IMR-90 (cell line): ENCODE measurements at regions not wholly inside any gene's neighbourhood (a gene's known extent, or its start where the extent isn't known, plus 50 kb on each side); places are given as distances from the start of the nearest gene placed in this dataset.

Experiments
- ATAC-seq: fragments of 200-7000 bp; cut with Tn5 transposase; 2 replicates; pipeline ENCODE4 v1.9.1; 2020; ENCODE audit warnings: low read depth, mild to moderate bottlenecking, moderate library complexity
- BruUV-seq: library from RNA; stranded (reverse); fragments of 400-500 nt; replicated peaks from 2 replicates; lab custom pipeline; 2021; lab: Mats Ljungman, UMichigan
- CTCF ChIA-PET: fragments of 300-600 bp; formaldehyde crosslinking; extraction: SDS; loops from one replicate; lab custom pipeline; 2021; ENCODE audit warnings: antibody characterized with exemption; lab: Yijun Ruan, JAX
- POLR2A ChIA-PET: fragments of 300-600 bp; sonication (Branson Sonifier 250); formaldehyde crosslinking; loops from one replicate; lab custom pipeline; 2022; ENCODE audit warnings: antibody characterized with exemption; ENCODE audit not compliant: unreplicated experiment; lab: Charles Lee
- DNase-seq: peaks from one replicate; pipeline ENCODE4 v3.0.0; 2013
- H2AFZ ChIP-seq: replicated peaks from 2 replicates; pipeline ENCODE3; 2013; ENCODE audit warnings: low read length, mild to moderate bottlenecking; ENCODE audit not compliant: poor library complexity
- H2AK5ac ChIP-seq: 2 replicates; pipeline ENCODE4 v1.6.1; 2013; ENCODE audit warnings: low read depth, low read length, inconsistent platforms
- H2AK9ac ChIP-seq: replicated peaks from 2 replicates; pipeline ENCODE3; 2013; ENCODE audit warnings: mild to moderate bottlenecking, low read depth, low read length, moderate library complexity; ENCODE audit not compliant: poor library complexity
- H2BK120ac ChIP-seq: 2 replicates; pipeline ENCODE4 v1.6.1; 2013; ENCODE audit warnings: low read depth, low read length, inconsistent platforms
- H2BK15ac ChIP-seq: 3 replicates; pipeline ENCODE4 v1.6.1; 2013; ENCODE audit warnings: low read depth, low read length, inconsistent platforms
- H2BK20ac ChIP-seq: 2 replicates; pipeline ENCODE4 v1.6.1; 2013; ENCODE audit warnings: low read depth, mild to moderate bottlenecking, inconsistent platforms, low read length, moderate library complexity
- H2BK5ac ChIP-seq: 2 replicates; pipeline ENCODE4 v1.6.1; 2013; ENCODE audit warnings: mild to moderate bottlenecking, low read depth, low read length, inconsistent platforms; ENCODE audit not compliant: poor library complexity, severe bottlenecking
- H3K14ac ChIP-seq: replicated peaks from 2 replicates; pipeline ENCODE4 v1.6.1; 2013; ENCODE audit warnings: low read depth, low read length, inconsistent platforms
- H3K18ac ChIP-seq: 2 replicates; pipeline ENCODE4 v1.6.1; 2013; ENCODE audit warnings: low read depth, low read length, control low read depth
- H3K23ac ChIP-seq: 2 replicates; pipeline ENCODE4 v1.6.1; 2013; ENCODE audit warnings: low read depth, low read length, inconsistent platforms
- H3K27ac ChIP-seq: 2 replicates; pipeline ENCODE4 v1.5.1; 2013; ENCODE audit warnings: mild to moderate bottlenecking, control low read depth, low read length; ENCODE audit not compliant: insufficient read depth
- H3K27me3 ChIP-seq: 2 replicates; pipeline ENCODE4 v1.6.1; 2013; ENCODE audit warnings: low read length; ENCODE audit not compliant: control insufficient read depth, insufficient read depth
- H3K36me3 ChIP-seq: 2 replicates; pipeline ENCODE4 v1.6.1; 2013; ENCODE audit warnings: low read length, mixed read lengths; ENCODE audit not compliant: control insufficient read depth, insufficient read depth
- H3K4ac ChIP-seq: 2 replicates; pipeline ENCODE4 v1.6.1; 2013; ENCODE audit warnings: low read depth, low read length, inconsistent platforms
- H3K4me1 ChIP-seq: 2 replicates; pipeline ENCODE4 v1.6.1; 2013; ENCODE audit warnings: low read length, mixed read lengths; ENCODE audit not compliant: control insufficient read depth, insufficient read depth
- H3K4me2 ChIP-seq: 2 replicates; pipeline ENCODE4 v1.6.1; 2013; ENCODE audit warnings: low read depth, mild to moderate bottlenecking, control low read depth, low read length, moderate library complexity
- H3K4me3 ChIP-seq: 2 replicates; pipeline ENCODE4 v1.5.1; 2013; ENCODE audit warnings: low read depth, mild to moderate bottlenecking, control low read depth, low read length, moderate library complexity; ENCODE audit not compliant: insufficient read depth
- H3K56ac ChIP-seq: 2 replicates; pipeline ENCODE4 v1.6.1; 2013; ENCODE audit warnings: low read length, inconsistent platforms; ENCODE audit not compliant: insufficient read depth; ENCODE audit errors: extremely low read depth
- H3K79me1 ChIP-seq, 2 experiments: 2 replicates each; pipeline ENCODE4 v1.6.1; 2013; ENCODE audit warnings: low read length in 2 of 2, inconsistent platforms in 1 of 2, low read depth in 1 of 2
- H3K9ac ChIP-seq: 2 replicates; pipeline ENCODE4 v1.6.1; 2013; ENCODE audit warnings: low read depth, low read length, control low read depth
- H3K9me1 ChIP-seq: 2 replicates; pipeline ENCODE4 v1.6.1; 2013; ENCODE audit warnings: low read length, inconsistent platforms; ENCODE audit not compliant: insufficient read depth
- H3K9me3 ChIP-seq: 2 replicates; pipeline ENCODE4 v1.6.1; 2013; ENCODE audit warnings: low read length; ENCODE audit not compliant: control insufficient read depth, insufficient read depth
- H4K20me1 ChIP-seq: 2 replicates; pipeline ENCODE4 v1.6.1; 2013; ENCODE audit warnings: low read length, inconsistent platforms; ENCODE audit not compliant: insufficient read depth
- H4K5ac ChIP-seq: 2 replicates; pipeline ENCODE4 v1.6.1; 2013; ENCODE audit warnings: mild to moderate bottlenecking, low read depth, low read length, control low read depth
- H4K8ac ChIP-seq, 2 experiments: 2 replicates each; pipeline ENCODE4 v1.6.1; 2013; ENCODE audit warnings: low read depth in 2 of 2, low read length in 2 of 2, control low read depth in 1 of 2, inconsistent platforms in 1 of 2
- H4K91ac ChIP-seq: 2 replicates; pipeline ENCODE4 v1.6.1; 2013; ENCODE audit warnings: low read depth, low read length, inconsistent platforms; ENCODE audit not compliant: insufficient read depth
- BHLHE40 ChIP-seq: fragments of 150-350 bp; IDR thresholded peaks from 2 replicates; pipeline ENCODE4 v1.6.1; 2016; ENCODE audit warnings: mild to moderate bottlenecking, low read depth, low read length
- CEBPB ChIP-seq: IDR thresholded peaks from 2 replicates; pipeline ENCODE4 v1.6.1; 2012; ENCODE audit warnings: low read depth, low read length, improper control_type of control experiment
- CHD1 ChIP-seq: IDR thresholded peaks from 2 replicates; pipeline ENCODE4 v1.6.1; 2012; ENCODE audit warnings: low read depth, low read length, improper control_type of control experiment
- CTCF ChIP-seq: conservative IDR thresholded peaks from 2 replicates; pipeline ENCODE4 v1.5.1; 2012; ENCODE audit warnings: mild to moderate bottlenecking, low read depth, low read length, improper control_type of control experiment
- ELK1 ChIP-seq: fragments of 150-350 bp; IDR thresholded peaks from 2 replicates; pipeline ENCODE4 v1.6.1; 2016; ENCODE audit warnings: low read depth, mild to moderate bottlenecking, low read length, moderate library complexity, borderline replicate concordance
- FOS ChIP-seq: fragments of 150-350 bp; IDR thresholded peaks from 2 replicates; pipeline ENCODE4 v1.6.1; 2016; ENCODE audit warnings: low read depth, low read length
- MAFK ChIP-seq: IDR thresholded peaks from 2 replicates; pipeline ENCODE4 v1.6.1; 2012; ENCODE audit warnings: low read depth, low read length, improper control_type of control experiment
- MAZ ChIP-seq: IDR thresholded peaks from 2 replicates; pipeline ENCODE4 v1.6.1; 2012; ENCODE audit warnings: low read depth, mild to moderate bottlenecking, low read length, improper control_type of control experiment, moderate library complexity, borderline replicate concordance
- MXI1 ChIP-seq: IDR thresholded peaks from 2 replicates; pipeline ENCODE4 v1.6.1; 2012; ENCODE audit warnings: low read depth, mild to moderate bottlenecking, low read length, moderate library complexity, borderline replicate concordance
- NFE2L2 ChIP-seq: fragments of 150-350 bp; IDR thresholded peaks from 2 replicates; pipeline ENCODE4 v1.6.1; 2016; ENCODE audit warnings: low read depth, mild to moderate bottlenecking, low read length
- POLR2A ChIP-seq: IDR thresholded peaks from 2 replicates; pipeline ENCODE4 v1.6.1; 2012; ENCODE audit warnings: mild to moderate bottlenecking, low read depth, low read length
- RAD21 ChIP-seq: IDR thresholded peaks from 2 replicates; pipeline ENCODE4 v1.6.1; 2012; ENCODE audit warnings: low read length, improper control_type of control experiment
- RCOR1 ChIP-seq: IDR thresholded peaks from 2 replicates; pipeline ENCODE4 v1.6.1; 2012; ENCODE audit warnings: mild to moderate bottlenecking, low read length, improper control_type of control experiment; ENCODE audit not compliant: insufficient replicate concordance
- RFX5 ChIP-seq: IDR thresholded peaks from 2 replicates; pipeline ENCODE4 v1.8.0; 2012; ENCODE audit warnings: low read depth, mild to moderate bottlenecking, low read length, moderate library complexity
- SMC3 ChIP-seq: fragments of 150-350 bp; IDR thresholded peaks from 2 replicates; pipeline ENCODE4 v1.6.1; 2016; ENCODE audit warnings: low read depth, mild to moderate bottlenecking, antibody characterized with exemption, low read length, moderate library complexity
- USF2 ChIP-seq: fragments of 150-350 bp; IDR thresholded peaks from 2 replicates; pipeline ENCODE4 v1.6.1; 2017; ENCODE audit warnings: mild to moderate bottlenecking, antibody characterized with exemption, low read length, low read depth
- dilution Hi-C: fragments of 300-500 bp; cut with HindIII; formaldehyde crosslinking; loops from one replicate; pipeline ENCODE4 v1.14.3; 2018; ENCODE audit warnings: low sequenced_read_pairs; ENCODE audit not compliant: unreplicated experiment
- in situ Hi-C: fragments of 300-500 bp; cut with MboI; formaldehyde crosslinking; loops from 3 replicates; pipeline ENCODE4 v1.14.3; 2019; ENCODE audit warnings: low sequenced_read_pairs, inconsistent platforms, mixed read lengths
- intact Hi-C: fragments of 100-400 bp; cut with micrococcal nuclease; formaldehyde crosslinking; loops from 2 replicates; pipeline ENCODE4 v1.10.0; 2022

- ChIA-PET POLR2A (no interaction called here), CTCF (no interaction called here)
- no peaks in the 10 kb centered on the region for H3K79me1 ChIP-seq
- intact Hi-C loops (no loop called here), dilution Hi-C loops (no loop called here), in situ Hi-C loops (no loop called here)
- DNase-seq: no peak
- no peaks in the 10 kb centered on the region for H3K36me3 ChIP-seq
- H2BK15ac ChIP-seq: no peak overlapping the region
- no peaks in the 10 kb centered on the region for H3K9me3 ChIP-seq
- no peak overlapping the region for H3K56ac ChIP-seq
- no peak overlapping the region for H2AFZ ChIP-seq
- no TSS peak for BruUV-seq
- no peak overlapping the region for H3K18ac ChIP-seq
- H3K27me3 ChIP-seq: peaks cover 2% of the 10 kb centered on the region; the same call in 1 of the 2 replicates
- no peak overlapping the region for H2AK9ac ChIP-seq
- H3K4me2 ChIP-seq: no peak overlapping the region
- ATAC-seq: no peak
- no peak overlapping the region for H2BK5ac ChIP-seq
- H3K4me3 ChIP-seq: no peak overlapping the region
- no peaks in the 10 kb centered on the region for H4K20me1 ChIP-seq
- H4K91ac ChIP-seq: no peak overlapping the region
- H3K9me1 ChIP-seq: no peaks in the 10 kb centered on the region
- H4K8ac ChIP-seq: no peak overlapping the region
- H2BK20ac ChIP-seq: no peak overlapping the region
- H2BK120ac ChIP-seq: no peak overlapping the region
- no peaks in the 10 kb centered on the region for H3K4me1 ChIP-seq
- no peak overlapping the region for H3K14ac ChIP-seq
- no peak overlapping the region for H3K23ac ChIP-seq
- no peak overlapping the region for H3K9ac ChIP-seq
- H3K4ac ChIP-seq: no peak overlapping the region
- TF ChIP-seq MAFK (no peak), NFE2L2 (no peak), MAZ (no peak), CTCF (no peak), FOS (no peak), RFX5 (no peak), CEBPB (no peak), MXI1 (no peak), CHD1 (no peak), USF2 (no peak), POLR2A (no peak), SMC3 (no peak), RCOR1 (no peak), ELK1 (no peak), BHLHE40 (no peak), RAD21 (no peak)
- no peak overlapping the region for H3K27ac ChIP-seq
- no peak overlapping the region for H2AK5ac ChIP-seq
- no peak overlapping the region for H4K5ac ChIP-seq
Observed at GRCh38 chr12:114140576-114140975, 174.5 kb upstream of the RBM19 start.
